Testis (tissue), 2 donors: ENCODE measurements at regions not wholly inside any gene's neighbourhood (a gene's known extent, or its start where the extent isn't known, plus 50 kb on each side); places are given as distances from the start of the nearest gene placed in this dataset.

ENCODE experiments used
- POLR2A ChIP-seq: fragments of 450-650 bp; IDR thresholded peaks from one replicate; pipeline ENCODE4 v1.6.1; 2017; ENCODE audit warnings: antibody characterized with exemption, mild to moderate bottlenecking, moderate library complexity
- TF ChIP-seq, protein P1 (sequence below), 3 experiments: fragments of 450-650 bp in 2 of 3; fragments of 200-600 bp in 1 of 3; sonication (generic) in 1 of 3; IDR thresholded peaks; one replicate each; pipeline ENCODE4 v1.5.1; 2016 to 2019; ENCODE audit warnings: antibody characterized with exemption in 3 of 3, mild to moderate bottlenecking in 2 of 3, moderate library complexity in 1 of 3

GRCh38 chr1:34341896-34342295 lies 165.2 kb downstream of the C1orf94 start:
- TF ChIP-seq, protein P1, sequence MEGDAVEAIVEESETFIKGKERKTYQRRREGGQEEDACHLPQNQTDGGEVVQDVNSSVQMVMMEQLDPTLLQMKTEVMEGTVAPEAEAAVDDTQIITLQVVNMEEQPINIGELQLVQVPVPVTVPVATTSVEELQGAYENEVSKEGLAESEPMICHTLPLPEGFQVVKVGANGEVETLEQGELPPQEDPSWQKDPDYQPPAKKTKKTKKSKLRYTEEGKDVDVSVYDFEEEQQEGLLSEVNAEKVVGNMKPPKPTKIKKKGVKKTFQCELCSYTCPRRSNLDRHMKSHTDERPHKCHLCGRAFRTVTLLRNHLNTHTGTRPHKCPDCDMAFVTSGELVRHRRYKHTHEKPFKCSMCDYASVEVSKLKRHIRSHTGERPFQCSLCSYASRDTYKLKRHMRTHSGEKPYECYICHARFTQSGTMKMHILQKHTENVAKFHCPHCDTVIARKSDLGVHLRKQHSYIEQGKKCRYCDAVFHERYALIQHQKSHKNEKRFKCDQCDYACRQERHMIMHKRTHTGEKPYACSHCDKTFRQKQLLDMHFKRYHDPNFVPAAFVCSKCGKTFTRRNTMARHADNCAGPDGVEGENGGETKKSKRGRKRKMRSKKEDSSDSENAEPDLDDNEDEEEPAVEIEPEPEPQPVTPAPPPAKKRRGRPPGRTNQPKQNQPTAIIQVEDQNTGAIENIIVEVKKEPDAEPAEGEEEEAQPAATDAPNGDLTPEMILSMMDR (IDR thresholded peaks at IDR 0.05) = no peak
- no peak for TF ChIP-seq POLR2A
